HG03103 (cell line): ENCODE measurements at regions not wholly inside any gene's neighbourhood (a gene's known extent, or its start where the extent isn't known, plus 50 kb on each side); places are given as distances from the start of the nearest gene placed in this dataset.

Experiments used
- ATAC-seq: cut with Tn5 transposase; IDR thresholded peaks from one replicate; pipeline ENCODE4 v1.9.1; 2021; ENCODE audit warnings: low read depth; ENCODE audit not compliant: unreplicated experiment

DNA sequence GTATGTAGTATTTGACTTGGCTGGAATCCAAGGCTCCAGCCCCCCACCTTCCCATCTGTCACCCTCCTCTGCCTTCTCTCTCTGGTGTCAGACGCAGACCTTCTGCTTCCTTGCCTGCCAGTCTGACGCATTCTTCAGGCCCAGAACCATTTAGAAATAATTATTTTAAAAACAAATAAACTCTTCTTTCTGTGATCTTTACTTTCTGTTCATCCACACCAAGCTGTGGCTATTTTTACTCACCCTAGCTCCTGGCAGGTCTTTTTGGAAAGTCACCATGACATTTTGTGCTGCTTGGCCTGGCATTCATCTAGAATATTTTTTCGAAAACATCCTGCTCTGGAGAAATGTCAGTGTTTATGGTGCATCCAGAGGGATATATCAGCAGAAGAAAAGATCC is 330.7 kb upstream of the ASIC2 start:
- no peak for ATAC-seq

DNA sequence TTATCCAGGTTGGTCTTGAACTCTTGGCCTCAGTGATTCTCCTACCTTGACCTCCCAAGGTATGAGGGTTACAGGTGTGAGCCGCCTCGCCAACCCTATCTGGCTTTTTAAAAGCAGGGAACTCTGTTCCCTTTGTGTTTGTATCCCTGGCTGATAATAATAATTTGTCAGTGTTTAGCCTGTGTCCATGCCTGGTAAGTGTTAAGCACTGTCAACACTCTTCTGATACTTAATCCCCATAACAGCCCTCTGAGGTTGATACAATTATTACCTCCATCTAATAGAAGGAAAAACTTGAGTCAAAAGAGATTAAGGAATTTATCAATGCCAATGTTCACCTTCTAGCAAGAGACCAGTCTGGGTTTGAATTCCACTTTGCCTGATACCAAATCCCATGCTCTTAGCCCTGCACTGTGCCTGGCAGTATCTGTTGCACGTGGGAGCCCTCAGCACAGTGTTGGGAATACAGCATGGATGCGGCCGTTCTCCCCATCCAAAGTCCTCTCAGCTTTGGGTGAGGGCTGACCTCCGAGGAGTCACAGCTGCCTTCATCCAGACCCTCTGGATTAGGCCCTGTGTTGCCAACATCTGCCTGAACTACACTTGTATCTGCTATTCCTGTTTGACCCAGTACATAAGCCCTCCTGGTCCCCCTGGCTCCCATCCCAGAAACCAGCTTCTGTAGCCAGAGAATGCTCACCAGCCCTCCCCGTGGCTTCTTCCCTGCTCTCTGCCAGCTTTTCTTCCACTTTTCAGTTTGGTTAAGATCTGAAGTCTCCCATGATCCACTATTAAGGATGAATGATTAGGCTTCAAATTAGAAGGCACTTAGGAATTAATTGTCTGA is 335.6 kb upstream of the ASIC2 start:
- no peak for ATAC-seq

DNA sequence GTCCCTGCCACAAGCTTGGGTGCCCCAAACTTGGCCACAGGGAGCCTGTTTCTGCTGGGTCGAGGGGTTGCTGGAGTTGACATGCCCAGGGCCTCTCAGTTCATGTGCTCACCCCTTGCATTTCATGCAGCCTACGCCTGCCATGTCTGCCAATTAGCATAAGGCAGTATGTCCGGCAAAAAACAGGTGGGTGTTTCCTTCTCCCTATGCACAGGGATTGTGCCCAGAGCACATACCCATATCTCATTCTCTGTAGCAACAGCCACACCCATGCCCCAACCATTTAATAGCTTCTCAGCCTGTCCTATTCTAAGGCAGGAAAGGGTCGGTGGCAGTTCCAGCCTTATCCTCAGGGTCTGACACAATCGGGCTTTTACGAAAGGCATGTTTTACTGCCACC is 340.4 kb upstream of the ASIC2 start:
- ATAC-seq: no peak

DNA sequence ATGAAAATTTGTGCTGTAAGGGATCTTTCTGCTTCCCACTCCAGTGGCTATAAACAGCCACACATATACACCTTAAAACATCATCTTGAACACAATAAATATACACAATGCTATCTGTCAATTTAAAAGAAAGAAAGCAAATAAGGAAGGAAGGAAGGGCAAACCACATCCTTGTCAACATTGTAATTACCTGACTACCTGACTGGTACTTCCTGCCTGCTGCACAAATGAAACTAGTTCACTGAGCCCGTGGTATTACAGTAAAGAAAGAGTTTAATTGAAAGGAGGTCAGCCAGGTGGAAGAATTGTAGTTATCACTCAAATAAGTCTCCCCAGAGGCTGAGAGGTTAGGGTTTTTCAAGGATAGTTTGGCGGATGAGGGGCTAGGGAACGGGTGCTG is 344.4 kb upstream of the ASIC2 start:
- ATAC-seq: no peak

DNA sequence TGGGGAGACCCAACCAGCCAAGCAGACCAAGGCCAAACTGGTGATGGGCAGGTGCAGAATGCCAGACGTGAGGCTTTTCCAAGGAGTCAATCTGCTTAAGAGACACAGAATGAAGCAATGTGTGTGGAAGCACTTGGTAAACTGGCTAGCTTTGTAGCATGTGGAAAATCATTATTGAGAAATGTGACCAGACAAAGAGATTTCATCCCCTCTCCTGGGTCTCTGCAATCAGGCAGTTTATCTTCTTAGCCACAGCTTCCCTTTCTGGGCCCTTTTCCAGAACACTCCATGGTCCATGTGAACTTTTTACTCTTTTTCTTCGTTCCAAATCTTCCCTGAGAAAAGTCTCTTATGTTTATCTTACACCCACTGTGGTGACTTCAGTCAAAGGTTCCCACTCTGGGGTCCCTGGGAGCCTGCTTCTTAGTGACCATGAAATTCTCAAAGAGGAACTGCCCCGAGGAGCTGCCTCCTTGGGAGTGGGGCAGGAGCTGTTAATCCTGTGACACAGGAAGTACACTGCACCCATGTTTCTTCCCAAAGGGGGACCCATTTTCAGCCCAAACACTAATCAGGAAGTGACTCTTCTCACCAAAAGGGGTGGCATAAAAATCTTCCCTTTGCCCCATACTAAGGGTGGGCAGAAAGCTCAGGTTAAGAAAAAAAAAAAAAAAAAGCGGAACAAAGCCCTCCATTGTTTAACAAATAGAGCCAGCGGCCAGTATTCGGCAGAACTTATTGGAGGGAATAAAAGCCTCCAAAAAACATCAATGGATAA is 346.2 kb upstream of the ASIC2 start:
- ATAC-seq: no peak

DNA sequence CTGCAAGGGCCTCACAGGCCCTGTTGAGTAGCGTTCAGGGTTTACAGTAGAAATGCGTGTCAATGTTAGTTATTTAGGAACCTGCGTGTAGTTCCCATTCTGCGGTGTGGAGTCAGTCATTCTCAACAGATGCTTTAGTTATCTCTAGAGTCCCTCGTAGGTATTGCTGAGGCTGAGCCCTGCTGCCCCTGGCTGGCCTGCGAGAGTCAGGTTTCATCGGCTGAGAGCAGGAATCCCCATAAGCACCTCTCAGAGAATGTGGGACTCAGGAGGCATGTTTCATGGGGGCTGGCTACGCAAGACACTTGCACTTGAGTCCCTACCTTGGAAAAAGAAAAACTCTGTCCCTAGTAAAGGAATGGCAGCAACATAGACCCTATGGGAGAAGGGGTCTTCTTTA is 347.5 kb upstream of the ASIC2 start:
- ATAC-seq: no peak

DNA sequence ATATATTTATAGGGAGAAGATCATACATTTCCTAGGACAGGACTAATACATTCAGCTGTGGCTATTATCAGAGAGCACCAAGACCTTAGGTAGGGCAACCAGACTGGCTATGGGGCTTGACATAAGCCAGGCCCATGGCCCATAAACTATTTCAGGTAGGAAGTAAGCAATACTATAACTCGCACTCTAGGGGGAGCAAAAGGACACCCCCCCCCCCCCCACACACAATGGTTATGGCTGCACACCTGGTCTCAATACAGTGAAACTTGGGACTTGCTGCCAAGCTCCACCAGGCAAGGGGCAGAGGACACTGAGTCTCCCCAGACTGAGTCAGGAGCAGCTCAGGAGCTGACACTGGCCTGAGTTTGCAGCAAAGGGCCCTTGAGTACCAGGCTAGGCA is 348.9 kb upstream of the ASIC2 start:
- ATAC-seq: no peak

DNA sequence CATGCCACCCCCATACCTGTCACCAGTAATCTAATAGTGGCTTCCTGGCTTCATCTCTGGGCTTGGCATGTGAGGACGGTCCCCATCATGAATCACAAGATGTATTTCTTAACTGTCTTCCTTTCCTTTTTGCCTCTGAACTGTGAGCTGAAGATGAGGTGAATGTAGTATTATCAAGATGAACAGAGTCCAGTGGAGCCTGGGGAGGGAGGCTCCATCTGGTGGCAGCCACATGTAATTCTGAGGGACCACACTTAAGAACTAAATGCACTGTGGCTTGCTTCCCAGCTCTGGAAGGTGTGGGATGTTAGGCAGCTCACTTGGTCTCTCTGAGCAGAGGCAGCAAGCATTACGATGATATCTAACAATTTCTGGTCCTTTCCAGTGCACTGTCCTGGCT is 354.9 kb upstream of the ASIC2 start:
- no peak for ATAC-seq

DNA sequence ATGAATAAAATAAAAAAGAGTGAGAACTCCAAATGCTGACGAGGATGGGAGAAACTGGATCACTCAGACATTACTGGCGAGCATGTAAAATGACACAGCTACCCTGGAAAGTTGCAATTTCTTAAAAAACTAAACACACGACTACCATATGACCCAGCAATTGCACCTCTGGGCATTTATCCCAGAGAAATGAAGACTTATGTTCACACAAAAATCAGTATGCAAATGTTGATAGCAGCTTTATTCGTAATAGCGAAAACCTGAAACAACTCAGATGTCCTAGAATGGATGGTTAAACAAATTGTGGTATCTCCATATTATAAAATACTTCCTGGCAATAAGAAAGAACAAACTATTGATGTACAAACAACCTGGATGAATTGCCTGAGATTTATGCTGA is 357.2 kb upstream of the ASIC2 start:
- ATAC-seq: no peak

DNA sequence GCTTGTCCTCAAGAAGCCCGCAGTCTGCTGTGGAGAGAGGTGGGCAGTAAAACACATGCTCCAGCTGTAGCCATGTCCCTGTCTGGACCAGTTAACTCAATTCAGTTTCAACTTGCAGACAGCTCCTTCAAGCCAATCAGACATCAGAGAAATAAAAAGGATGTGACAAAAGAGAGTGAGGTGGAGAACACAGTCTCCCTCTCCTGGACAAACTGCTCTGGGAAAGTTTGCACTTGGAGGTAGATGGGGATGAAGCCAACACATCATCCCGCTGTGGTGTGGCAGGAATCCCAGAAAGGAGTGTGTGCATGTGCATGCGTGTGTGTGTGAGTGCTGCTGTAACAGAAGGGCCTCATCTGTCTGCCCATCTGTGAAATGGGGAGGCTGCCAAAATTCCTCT is 358.6 kb upstream of the ASIC2 start:
- ATAC-seq: no peak

DNA sequence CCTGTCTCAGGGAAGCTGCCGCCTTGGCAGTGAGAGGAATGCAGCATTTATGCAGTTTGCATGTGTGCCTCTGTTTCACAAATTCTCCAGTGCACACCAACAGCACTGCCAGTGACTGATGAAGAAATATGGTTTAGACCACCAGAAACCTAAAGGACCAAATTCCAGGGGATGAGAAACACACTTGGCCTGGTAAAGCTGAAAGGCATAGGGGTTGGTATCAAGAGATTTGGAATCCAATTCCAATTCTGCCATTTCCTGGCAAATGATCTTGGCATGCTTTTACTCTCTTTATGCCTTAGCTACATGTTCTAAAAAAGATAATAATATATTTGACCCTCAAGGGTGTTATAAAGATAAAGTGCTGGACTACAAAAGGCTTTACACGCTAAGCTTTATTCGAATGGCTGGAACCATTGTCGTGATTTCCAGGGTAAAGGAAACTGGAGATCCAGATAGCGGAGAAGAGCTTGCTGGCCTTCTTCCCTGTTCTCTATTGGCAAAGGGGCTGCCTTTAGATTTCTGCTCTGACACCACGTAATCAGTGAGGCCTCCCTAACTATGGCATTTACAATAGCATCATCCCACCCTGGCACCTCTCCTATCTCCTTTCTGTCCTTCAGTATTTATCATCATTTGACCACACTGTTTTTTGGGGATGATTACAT is 359.8 kb upstream of the ASIC2 start:
- ATAC-seq: no peak

DNA sequence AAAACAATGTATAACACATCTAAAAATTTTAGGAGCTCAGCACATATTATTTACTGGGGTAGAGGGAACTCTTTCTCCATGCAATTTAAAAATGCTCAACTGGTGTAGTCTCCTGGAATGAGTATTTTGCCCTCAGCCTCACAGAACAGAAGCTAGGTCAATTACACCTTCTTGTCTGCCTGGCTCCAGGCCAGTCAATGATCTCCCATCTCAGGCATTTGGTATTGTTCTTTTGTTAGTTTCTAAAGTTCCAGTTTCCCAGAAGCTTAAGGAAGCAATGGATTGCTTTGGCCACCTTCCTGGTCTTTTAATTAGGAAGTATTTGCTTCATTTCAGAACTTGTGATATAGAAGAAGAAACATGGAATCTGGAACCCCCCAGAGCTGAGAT is 360.3 kb upstream of the ASIC2 start:
- no peak for ATAC-seq

DNA sequence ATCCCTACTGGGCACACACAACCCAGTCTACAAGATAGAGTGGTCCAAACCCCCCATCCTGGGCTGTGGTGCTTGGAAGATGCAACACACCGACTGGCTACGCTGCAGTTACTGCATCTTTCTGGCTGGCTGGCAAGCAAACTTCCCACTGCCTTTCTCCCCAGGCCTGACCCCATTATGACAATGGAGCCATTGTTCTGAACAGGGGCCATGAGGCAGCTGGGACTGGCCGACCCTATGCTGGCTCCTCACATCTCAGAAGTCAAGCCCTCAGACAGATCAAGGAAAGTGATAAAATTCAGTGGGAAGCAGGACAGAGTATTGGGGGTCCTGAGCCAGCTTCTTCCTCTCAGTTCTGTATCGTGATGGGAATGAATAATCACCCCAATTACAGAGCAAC is 364.1 kb upstream of the ASIC2 start:
- no peak for ATAC-seq

DNA sequence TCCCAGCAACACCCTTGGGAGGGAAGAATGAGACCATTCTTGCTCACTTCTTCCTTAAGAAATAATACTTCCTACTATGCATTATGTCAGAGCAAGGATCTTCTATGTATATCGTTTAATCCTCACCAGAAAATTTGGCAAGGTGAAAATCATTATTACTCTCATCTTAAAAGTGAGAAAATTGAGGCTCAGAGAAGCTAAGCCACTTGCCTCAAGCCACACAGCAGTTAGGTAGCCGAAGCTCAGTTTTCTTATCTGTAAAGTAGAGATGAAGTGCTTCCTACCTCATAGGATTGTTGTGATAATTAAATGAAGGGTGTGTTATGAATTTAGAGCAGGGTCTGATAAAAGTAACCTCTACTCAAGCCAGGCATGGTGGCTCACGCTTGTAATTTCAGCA is 368.9 kb upstream of the ASIC2 start:
- no peak for ATAC-seq

DNA sequence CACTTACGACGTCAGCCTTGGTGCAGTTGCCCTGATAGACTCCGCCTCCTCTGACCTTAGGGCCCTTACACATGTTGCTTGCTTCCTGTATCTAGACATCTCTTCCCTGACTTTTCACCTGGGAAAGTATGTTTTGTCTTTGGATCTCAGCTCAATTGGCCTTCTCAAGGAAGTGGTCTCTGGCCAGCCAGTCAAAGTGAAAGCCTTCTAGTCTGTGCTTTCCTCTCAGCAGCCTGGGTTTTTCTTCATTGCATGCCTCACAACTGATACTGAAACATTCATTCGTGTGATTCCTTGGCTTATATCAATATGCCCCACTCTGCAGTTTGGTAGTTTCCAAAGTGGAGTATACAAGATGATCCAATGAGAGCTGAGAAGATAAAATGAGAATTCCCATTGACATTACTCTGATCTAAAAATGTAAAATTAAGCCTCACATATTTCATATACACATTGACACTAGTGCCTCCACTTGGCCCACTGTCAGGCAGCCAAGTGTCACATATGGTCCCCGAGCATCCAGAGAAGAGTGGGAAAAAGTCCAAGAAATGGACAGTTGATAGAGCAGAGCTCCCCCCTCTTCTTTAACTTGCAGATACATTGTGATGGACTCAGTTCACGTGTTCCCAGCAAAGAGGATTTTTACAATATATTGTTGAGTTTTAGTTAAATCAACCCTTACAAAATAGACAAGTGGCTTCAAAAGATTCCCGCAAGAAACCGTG is 371.2 kb upstream of the ASIC2 start:
- no peak for ATAC-seq

DNA sequence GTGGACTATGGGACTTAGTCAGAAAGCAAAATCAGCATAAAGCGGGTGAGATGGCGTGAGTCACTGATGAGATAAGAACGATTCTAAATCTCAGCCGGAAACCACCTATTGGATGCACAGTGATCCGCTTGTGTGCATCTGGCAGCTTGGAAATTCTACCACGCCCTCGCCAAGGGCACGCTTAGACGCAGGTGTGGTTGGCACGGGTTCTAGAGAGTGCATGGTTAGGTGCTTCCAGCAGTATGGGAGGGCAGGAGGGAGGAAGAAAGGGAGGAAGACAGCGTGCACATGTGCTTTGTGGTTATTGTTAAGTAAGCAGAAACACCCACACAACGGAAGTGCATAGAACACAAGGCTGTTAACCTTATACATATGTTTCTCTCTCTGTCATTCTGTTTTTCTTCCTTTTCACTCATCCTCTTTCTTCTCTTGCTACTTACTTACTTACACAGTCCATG is 374.0 kb upstream of the ASIC2 start:
- peak; percentile 83 for ATAC-seq

DNA sequence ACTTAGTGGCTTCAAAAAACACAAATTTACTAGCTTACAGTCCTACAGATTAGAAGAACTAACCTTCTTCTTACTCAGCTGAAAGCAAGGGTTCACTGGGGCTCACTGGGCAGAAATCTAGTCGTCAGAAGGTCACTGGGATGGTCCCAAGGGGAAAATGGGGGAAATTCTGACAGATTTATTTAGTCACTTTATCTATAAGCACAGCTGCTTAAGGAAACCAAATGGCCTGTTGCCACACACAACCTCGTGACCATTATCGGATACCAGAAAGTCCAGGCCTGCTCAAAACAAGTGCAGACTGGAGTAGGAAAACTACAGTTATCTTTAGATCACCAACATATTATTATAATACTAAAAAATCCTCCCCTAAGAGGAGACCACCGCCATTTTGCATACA is 374.6 kb upstream of the ASIC2 start:
- no peak for ATAC-seq

DNA sequence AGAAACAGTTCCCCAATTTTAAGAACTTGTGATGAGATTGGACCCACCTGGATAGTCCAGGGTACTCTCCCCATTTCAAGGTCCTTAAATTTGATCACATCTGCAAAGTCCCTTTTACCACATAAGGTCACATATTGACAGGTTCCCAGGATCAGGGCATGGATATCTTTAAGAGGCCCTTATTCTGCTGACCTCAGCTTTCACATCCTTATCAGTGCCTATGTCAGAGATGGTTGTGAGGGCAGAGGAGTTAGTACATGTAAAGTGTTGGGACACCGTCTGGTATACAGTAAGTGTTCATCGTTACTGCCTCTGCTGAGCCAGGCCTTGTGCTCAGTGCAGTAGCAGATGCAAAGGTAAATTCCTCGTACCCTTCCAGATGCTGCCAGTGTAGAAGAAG is 375.4 kb upstream of the ASIC2 start:
- no peak for ATAC-seq

DNA sequence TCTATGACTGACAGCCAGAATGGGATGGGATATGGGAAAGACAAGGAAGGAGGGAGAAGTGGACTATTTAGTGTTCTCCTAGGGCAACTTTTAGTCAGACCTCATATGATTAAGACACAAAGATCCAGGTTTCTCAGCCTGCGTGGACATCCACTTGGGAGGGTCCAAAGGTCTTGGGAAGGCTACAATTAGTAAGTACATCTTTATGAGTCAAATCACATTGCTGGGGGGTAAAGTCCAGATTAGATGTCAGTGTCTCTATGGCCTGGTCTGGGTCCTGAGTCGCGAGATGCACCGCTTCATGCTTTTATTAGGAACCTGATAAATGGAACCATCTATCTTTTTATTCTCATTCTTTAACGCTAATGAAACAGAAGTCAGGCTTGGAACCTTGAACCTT is 378.4 kb upstream of the ASIC2 start:
- ATAC-seq: no peak

DNA sequence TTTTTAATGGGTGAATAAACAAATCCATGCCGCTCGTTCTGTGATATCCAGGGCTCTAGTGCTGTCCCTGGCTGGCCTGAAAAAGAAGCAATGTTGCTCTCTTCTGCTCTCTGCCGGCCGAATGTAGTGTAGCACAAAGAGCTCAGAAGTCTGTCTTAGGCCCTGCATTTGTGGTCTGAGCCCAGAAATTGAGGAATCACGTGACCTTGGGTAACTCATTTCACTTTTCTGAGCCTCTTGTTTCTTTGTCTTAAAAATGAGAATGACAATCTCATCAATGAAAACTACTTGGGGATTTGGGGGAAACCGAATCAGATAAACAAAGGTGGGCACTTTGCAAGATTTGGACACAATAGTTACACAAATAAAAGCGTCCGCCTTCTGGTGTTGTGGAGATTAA is 381.6 kb upstream of the ASIC2 start:
- peak; percentile 61 for ATAC-seq

DNA sequence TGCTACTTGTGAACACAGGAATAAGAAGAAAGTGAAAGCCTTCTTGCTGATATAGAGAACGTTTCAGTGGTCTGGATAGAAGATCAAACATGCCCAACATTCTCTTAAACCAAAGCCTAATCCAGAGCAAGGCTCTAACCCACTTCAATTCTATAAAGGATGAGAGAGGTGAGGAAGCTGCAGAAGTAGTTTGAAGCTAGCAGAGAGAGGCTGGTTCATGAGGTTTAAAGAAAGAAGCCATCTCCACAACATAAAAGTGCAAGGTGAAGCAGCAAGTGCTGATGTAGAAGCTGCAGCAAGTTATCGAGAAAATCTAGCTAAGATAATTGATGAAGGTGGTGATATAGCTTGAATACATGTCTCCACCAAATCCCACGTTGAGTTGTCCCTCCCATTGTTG is 383.3 kb upstream of the ASIC2 start:
- ATAC-seq: no peak
